CD4-positive, alpha-beta T cell treated with Interleukin-12 subunit alpha and Interleukin-12 subunit beta, for 1 hour (primary cell): ENCODE measurements at regions not wholly inside any gene's neighbourhood (a gene's known extent, or its start where the extent isn't known, plus 50 kb on each side); places are given as distances from the start of the nearest gene placed in this dataset.
A peak's percentile ranks its signal among the peaks of the same experiment; 100 is the strongest.

ENCODE experiments used
- DNase-seq: peaks from one replicate; pipeline ENCODE4 v3.0.0-alpha.2; 2020

GRCh38 chrY:14139521-14139920 is 83.5 kb downstream of the VCY1B start:
- no peak for DNase-seq

GRCh38 chrY:14145614-14146013 is 89.6 kb downstream of the VCY1B start:
- DNase-seq = no peak

GRCh38 chrY:14182776-14183175 is 126.7 kb downstream of the VCY1B start:
- no peak for DNase-seq

- DNase-seq = no peak
These were observed 166.0 kb downstream of the VCY1B start for GRCh38 chrY:14222014-14222413.

- no peak for DNase-seq
These were observed 175.7 kb downstream of the VCY1B start for GRCh38 chrY:14231703-14232102.

GRCh38 chrY:14235070-14235469 is 179.0 kb downstream of the VCY1B start:
- DNase-seq = no peak

GRCh38 chrY:14238277-14238676 is 182.2 kb downstream of the VCY1B start:
- DNase-seq = no peak

- DNase-seq = no peak
These were observed 190.9 kb downstream of the VCY1B start for GRCh38 chrY:14246948-14247347.

GRCh38 chrY:14248878-14249576 is 193.0 kb downstream of the VCY1B start:
- no peak for DNase-seq

- peak; percentile 33 for DNase-seq
These were observed 200.2 kb downstream of the VCY1B start for GRCh38 chrY:14255965-14256816.

GRCh38 chrY:14256817-14257168 is 200.8 kb downstream of the VCY1B start:
- DNase-seq = no peak

- no peak for DNase-seq
These were observed 221.0 kb downstream of the VCY1B start for GRCh38 chrY:14277029-14277428.

- DNase-seq = no peak
These were observed 233.5 kb upstream of the NLGN4Y start for GRCh38 chrY:14290656-14291375.

GRCh38 chrY:14292382-14292781 is 231.9 kb upstream of the NLGN4Y start:
- no peak for DNase-seq

- DNase-seq = peak; percentile 20
These were observed 223.6 kb upstream of the NLGN4Y start for GRCh38 chrY:14300775-14301174.

- peak; percentile 1 for DNase-seq
These were observed 222.8 kb upstream of the NLGN4Y start for GRCh38 chrY:14301552-14301951.

- DNase-seq = no peak
These were observed 195.5 kb upstream of the NLGN4Y start for GRCh38 chrY:14328677-14329345.

GRCh38 chrY:14330362-14330761 is 194.0 kb upstream of the NLGN4Y start:
- DNase-seq = no peak

- DNase-seq = no peak
These were observed 184.8 kb upstream of the NLGN4Y start for GRCh38 chrY:14339524-14339923.

- DNase-seq = peak; percentile 80
These were observed 183.7 kb upstream of the NLGN4Y start for GRCh38 chrY:14340459-14341143.

- DNase-seq = peak; percentile 76
These were observed 179.5 kb upstream of the NLGN4Y start for GRCh38 chrY:14344648-14345333.

GRCh38 chrY:14351590-14351989 is 172.7 kb upstream of the NLGN4Y start:
- DNase-seq = no peak
